AG09319 (cell line): ENCODE measurements at regions not wholly inside any gene's neighbourhood (a gene's known extent, or its start where the extent isn't known, plus 50 kb on each side); places are given as distances from the start of the nearest gene placed in this dataset.

Experiments
- DNase-seq: peaks from one replicate; pipeline ENCODE4 v3.0.0-alpha.2; 2010; ENCODE audit warnings: low read depth; ENCODE audit errors: extremely low read depth
- CTCF ChIP-seq: IDR thresholded peaks from 2 replicates; pipeline ENCODE4 v1.5.1; 2011; ENCODE audit warnings: low read depth, mild to moderate bottlenecking, inconsistent platforms, low read length, moderate library complexity

- DNase-seq = no peak
- peak; percentile 58 for TF ChIP-seq CTCF
These were observed 132.7 kb downstream of the JCAD start for GRCh38 chr10:29926693-29927048.

- TF ChIP-seq CTCF = no peak
- no peak for DNase-seq
These were observed 133.4 kb downstream of the JCAD start for GRCh38 chr10:29925771-29926692.

- no peak for TF ChIP-seq CTCF
These were observed 134.9 kb downstream of the JCAD start for GRCh38 chr10:29924436-29924835.

GRCh38 chr10:29923416-29923965, 135.9 kb downstream of the JCAD start:
- DNase-seq = no peak
- no peak for TF ChIP-seq CTCF

More at GRCh38 chr10:29924436-29924835, 134.9 kb downstream of the JCAD start:
- no peak for DNase-seq

- no peak for TF ChIP-seq CTCF
- DNase-seq = no peak
These were observed 136.5 kb downstream of the JCAD start for GRCh38 chr10:29922892-29923291.

- no peak for DNase-seq
- TF ChIP-seq CTCF = no peak
These were observed 137.2 kb downstream of the JCAD start for GRCh38 chr10:29922226-29922625.

- DNase-seq = no peak
- TF ChIP-seq CTCF = no peak
These were observed 138.3 kb downstream of the JCAD start for GRCh38 chr10:29921071-29921446.
